ENCODE measurements at regions not wholly inside any gene's neighbourhood (a gene's known extent, or its start where the extent isn't known, plus 50 kb on each side); places are given as distances from the start of the nearest gene placed in this dataset.

DNA sequence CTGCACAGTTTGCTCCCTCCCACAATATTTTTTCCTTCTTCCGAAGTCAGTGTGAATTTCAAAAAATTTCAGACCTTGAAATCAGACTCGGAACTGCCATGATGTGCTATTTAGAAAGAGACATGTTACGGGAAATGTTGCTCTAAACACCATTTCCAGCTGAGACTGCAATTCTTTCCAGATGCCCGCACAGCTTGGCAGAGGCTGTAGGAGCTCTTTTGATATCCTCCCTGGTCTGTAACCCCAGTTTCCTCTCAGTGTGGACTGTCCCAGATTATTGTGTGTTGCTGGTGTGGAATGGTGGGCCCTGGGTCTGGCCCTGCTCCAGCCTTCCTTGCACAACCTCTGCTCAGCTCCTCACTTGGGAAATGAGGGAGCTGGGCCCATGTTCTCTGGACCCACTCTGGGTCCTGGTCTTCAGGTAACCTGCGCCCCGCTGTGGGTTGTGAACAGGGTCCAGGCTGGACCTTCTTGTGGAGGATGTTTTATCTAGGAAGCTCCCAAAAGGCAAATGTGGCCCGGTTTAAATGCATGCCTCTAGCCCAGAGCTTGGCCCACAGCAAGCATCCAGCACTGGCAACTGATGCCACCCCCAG, 172.8 kb upstream of the CXCL12 start:
- ChIA-PET POLR2A (no interaction called here), CTCF (no interaction called here)
- H3K4me1 ChIP-seq (ENCODE audit: control insufficient read depth in 2 of 2, insufficient read depth in 2 of 2, low read length in 2 of 2): no peaks in the 10 kb centered on the region
- no peaks in the 10 kb centered on the region for H4K20me1 ChIP-seq (ENCODE audit: control insufficient read depth, insufficient read depth, low read length, poor library complexity, severe bottlenecking)
- no peaks in the 10 kb centered on the region for H3K27me3 ChIP-seq (replicated peaks in 1 of 4; ENCODE audit: control extremely low read depth in 1 of 4, control insufficient read depth in 3 of 4, insufficient read depth in 4 of 4, low read length in 3 of 4)
- no peak overlapping the region for H2AFZ ChIP-seq (ENCODE audit: insufficient read depth, low read depth, low read length, poor library complexity, severe bottlenecking)
- peaks cover 0 to 2% (median 0%) of the 10 kb centered on the region in 3 donors for H3K9me3 ChIP-seq (ENCODE audit: control extremely low read depth in 1 of 3, control insufficient read depth in 2 of 3, insufficient read depth in 1 of 3, low read length in 2 of 3)
- H3K27me3 Mint-ChIP-seq: peaks cover 6% of the 10 kb centered on the region
- intact Hi-C loops (cut with micrococcal nuclease): no loop called here
- peaks cover 3% of the 10 kb centered on the region for H3K9me3 Mint-ChIP-seq (ENCODE audit: insufficient read depth)
- H3K27ac ChIP-seq (ENCODE audit: low read length in 2 of 2): no peak overlapping the region
- DNase-seq (no peak), ATAC-seq (ENCODE audit: low read depth) (no peak)
- WGBS (ENCODE audit: insufficient coverage): 94% methylated on average over 7 of the region's 7 CpGs
- H3K36me3 ChIP-seq (replicated peaks in 1 of 2; ENCODE audit: control extremely low read depth in 1 of 2, control insufficient read depth in 1 of 2, extremely low read depth in 1 of 2, insufficient read depth in 2 of 2, low read length in 1 of 2): no peaks in the 10 kb centered on the region
- no peak overlapping the region for H3K4me2 ChIP-seq (replicated peaks; ENCODE audit: low read depth, low read length, poor library complexity, severe bottlenecking)
- H3K27ac Mint-ChIP-seq: no peak overlapping the region
- H3K9ac ChIP-seq (ENCODE audit: low read length): no peak overlapping the region
- H3K4me3 Mint-ChIP-seq: no peak overlapping the region
- H3K79me2 ChIP-seq (ENCODE audit: control insufficient read depth, insufficient read depth, low read length): no peaks in the 10 kb centered on the region
- no peaks in the 10 kb centered on the region for H3K4me1 Mint-ChIP-seq
- TF ChIP-seq, protein P1, sequence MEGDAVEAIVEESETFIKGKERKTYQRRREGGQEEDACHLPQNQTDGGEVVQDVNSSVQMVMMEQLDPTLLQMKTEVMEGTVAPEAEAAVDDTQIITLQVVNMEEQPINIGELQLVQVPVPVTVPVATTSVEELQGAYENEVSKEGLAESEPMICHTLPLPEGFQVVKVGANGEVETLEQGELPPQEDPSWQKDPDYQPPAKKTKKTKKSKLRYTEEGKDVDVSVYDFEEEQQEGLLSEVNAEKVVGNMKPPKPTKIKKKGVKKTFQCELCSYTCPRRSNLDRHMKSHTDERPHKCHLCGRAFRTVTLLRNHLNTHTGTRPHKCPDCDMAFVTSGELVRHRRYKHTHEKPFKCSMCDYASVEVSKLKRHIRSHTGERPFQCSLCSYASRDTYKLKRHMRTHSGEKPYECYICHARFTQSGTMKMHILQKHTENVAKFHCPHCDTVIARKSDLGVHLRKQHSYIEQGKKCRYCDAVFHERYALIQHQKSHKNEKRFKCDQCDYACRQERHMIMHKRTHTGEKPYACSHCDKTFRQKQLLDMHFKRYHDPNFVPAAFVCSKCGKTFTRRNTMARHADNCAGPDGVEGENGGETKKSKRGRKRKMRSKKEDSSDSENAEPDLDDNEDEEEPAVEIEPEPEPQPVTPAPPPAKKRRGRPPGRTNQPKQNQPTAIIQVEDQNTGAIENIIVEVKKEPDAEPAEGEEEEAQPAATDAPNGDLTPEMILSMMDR (IDR thresholded peaks at IDR 0.05): no peak
- no peak for TF ChIP-seq EZH2 (IDR thresholded peaks at IDR 0.05; ENCODE audit: borderline replicate concordance, insufficient read depth, low read depth, low read length, poor library complexity, severe bottlenecking)
- H3K4me3 ChIP-seq (ENCODE audit: control extremely low read depth in 1 of 5, extremely low read depth in 1 of 5, insufficient read depth in 1 of 5, low read depth in 2 of 5, low read length in 4 of 5): no peak overlapping the region

DNA sequence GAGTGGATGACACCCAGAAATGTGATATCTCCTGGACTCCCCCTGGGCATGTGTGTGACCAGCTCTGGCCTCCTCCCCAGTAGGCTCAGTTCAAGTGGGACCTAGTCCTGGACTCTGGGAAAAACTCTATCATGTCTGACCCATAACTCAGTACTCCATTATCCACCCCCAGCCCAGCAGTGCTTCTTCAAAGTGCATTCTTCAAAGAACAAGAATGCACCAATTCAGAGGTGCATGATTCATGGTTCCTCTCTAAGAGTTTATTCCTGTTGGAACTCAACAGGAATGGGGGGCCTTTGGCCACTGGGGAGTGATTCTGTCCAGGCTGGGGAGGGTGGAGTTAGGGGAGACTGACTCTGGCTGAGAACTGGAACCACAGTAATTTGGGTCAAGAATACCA, 173.6 kb upstream of the CXCL12 start:
- Histone ChIP-seq H3K79me2 (ENCODE audit: control insufficient read depth, insufficient read depth, low read length) (no peaks in the 10 kb centered on the region), H3K27me3 (replicated peaks in 1 of 4; ENCODE audit: control extremely low read depth in 1 of 4, control insufficient read depth in 3 of 4, insufficient read depth in 4 of 4, low read length in 3 of 4) (no peaks in the 10 kb centered on the region), H4K20me1 (ENCODE audit: control insufficient read depth, insufficient read depth, low read length, poor library complexity, severe bottlenecking) (no peaks in the 10 kb centered on the region), H3K4me1 (ENCODE audit: control insufficient read depth in 2 of 2, insufficient read depth in 2 of 2, low read length in 2 of 2) (no peaks in the 10 kb centered on the region), H3K27ac (ENCODE audit: low read length in 2 of 2) (no peak overlapping the region), H3K9me3 (ENCODE audit: control extremely low read depth in 1 of 3, control insufficient read depth in 2 of 3, insufficient read depth in 1 of 3, low read length in 2 of 3) (peaks cover 0 to 2% (median 0%) of the 10 kb centered on the region in 3 donors), H3K4me3 (ENCODE audit: control extremely low read depth in 1 of 5, extremely low read depth in 1 of 5, insufficient read depth in 1 of 5, low read depth in 2 of 5, low read length in 4 of 5) (no peak overlapping the region), H3K9ac (ENCODE audit: low read length) (no peak overlapping the region), H2AFZ (ENCODE audit: insufficient read depth, low read depth, low read length, poor library complexity, severe bottlenecking) (no peak overlapping the region), H3K36me3 (replicated peaks in 1 of 2; ENCODE audit: control extremely low read depth in 1 of 2, control insufficient read depth in 1 of 2, extremely low read depth in 1 of 2, insufficient read depth in 2 of 2, low read length in 1 of 2) (no peaks in the 10 kb centered on the region), H3K4me2 (replicated peaks; ENCODE audit: low read depth, low read length, poor library complexity, severe bottlenecking) (no peak overlapping the region)
- CTCF ChIA-PET: no interaction called here
- POLR2A ChIA-PET: no interaction called here
- Mint-ChIP-seq H3K9me3 (ENCODE audit: insufficient read depth) (peaks cover 3% of the 10 kb centered on the region), H3K4me1 (no peaks in the 10 kb centered on the region), H3K27me3 (peaks cover 3% of the 10 kb centered on the region), H3K27ac (no peak overlapping the region), H3K4me3 (no peak overlapping the region)
- intact Hi-C loops (cut with micrococcal nuclease): no loop called here
- ATAC-seq (ENCODE audit: low read depth) (no peak), DNase-seq (no peak)
- no peak for TF ChIP-seq EZH2 (IDR thresholded peaks at IDR 0.05; ENCODE audit: borderline replicate concordance, insufficient read depth, low read depth, low read length, poor library complexity, severe bottlenecking)
- TF ChIP-seq, protein P1 (IDR thresholded peaks at IDR 0.05): no peak

Data from B cell (primary cell).